ENCODE measurements at regions not wholly inside any gene's neighbourhood (a gene's known extent, or its start where the extent isn't known, plus 50 kb on each side); places are given as distances from the start of the nearest gene placed in this dataset.

DNA sequence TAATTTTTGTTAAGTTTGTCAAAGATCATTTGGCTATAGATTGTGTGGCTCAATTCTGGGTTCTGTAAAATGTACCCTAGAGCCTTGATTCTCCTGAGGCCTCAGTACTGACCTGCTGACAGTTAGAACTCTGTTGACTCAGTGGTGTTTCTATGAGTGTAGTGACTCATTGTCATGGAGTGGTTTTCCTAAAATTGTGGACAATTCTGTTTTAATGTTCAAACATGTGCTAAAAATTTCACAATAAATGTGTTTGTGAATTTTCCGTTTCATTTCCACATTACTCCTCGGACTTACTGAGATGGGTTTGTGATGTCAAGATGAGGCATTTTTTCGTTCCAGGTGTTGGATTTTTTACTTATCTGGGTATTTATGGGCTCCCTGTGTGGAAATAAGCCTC lies 695.9 kb downstream of the TMEM121 start:
- no peak for TF ChIP-seq POLR2AphosphoS5 (IDR thresholded peaks at IDR 0.05; ENCODE audit: low read depth)
- no peak for TF ChIP-seq GABPA (IDR thresholded peaks at IDR 0.05; ENCODE audit: low read depth)
- TF ChIP-seq, protein P1, sequence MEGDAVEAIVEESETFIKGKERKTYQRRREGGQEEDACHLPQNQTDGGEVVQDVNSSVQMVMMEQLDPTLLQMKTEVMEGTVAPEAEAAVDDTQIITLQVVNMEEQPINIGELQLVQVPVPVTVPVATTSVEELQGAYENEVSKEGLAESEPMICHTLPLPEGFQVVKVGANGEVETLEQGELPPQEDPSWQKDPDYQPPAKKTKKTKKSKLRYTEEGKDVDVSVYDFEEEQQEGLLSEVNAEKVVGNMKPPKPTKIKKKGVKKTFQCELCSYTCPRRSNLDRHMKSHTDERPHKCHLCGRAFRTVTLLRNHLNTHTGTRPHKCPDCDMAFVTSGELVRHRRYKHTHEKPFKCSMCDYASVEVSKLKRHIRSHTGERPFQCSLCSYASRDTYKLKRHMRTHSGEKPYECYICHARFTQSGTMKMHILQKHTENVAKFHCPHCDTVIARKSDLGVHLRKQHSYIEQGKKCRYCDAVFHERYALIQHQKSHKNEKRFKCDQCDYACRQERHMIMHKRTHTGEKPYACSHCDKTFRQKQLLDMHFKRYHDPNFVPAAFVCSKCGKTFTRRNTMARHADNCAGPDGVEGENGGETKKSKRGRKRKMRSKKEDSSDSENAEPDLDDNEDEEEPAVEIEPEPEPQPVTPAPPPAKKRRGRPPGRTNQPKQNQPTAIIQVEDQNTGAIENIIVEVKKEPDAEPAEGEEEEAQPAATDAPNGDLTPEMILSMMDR (IDR thresholded peaks at IDR 0.05; ENCODE audit: insufficient read depth, low read length), result no peak
- TF ChIP-seq SPI1 (IDR thresholded peaks at IDR 0.05; ENCODE audit: borderline replicate concordance, low read depth), result no peak
- TF ChIP-seq, protein P2, sequence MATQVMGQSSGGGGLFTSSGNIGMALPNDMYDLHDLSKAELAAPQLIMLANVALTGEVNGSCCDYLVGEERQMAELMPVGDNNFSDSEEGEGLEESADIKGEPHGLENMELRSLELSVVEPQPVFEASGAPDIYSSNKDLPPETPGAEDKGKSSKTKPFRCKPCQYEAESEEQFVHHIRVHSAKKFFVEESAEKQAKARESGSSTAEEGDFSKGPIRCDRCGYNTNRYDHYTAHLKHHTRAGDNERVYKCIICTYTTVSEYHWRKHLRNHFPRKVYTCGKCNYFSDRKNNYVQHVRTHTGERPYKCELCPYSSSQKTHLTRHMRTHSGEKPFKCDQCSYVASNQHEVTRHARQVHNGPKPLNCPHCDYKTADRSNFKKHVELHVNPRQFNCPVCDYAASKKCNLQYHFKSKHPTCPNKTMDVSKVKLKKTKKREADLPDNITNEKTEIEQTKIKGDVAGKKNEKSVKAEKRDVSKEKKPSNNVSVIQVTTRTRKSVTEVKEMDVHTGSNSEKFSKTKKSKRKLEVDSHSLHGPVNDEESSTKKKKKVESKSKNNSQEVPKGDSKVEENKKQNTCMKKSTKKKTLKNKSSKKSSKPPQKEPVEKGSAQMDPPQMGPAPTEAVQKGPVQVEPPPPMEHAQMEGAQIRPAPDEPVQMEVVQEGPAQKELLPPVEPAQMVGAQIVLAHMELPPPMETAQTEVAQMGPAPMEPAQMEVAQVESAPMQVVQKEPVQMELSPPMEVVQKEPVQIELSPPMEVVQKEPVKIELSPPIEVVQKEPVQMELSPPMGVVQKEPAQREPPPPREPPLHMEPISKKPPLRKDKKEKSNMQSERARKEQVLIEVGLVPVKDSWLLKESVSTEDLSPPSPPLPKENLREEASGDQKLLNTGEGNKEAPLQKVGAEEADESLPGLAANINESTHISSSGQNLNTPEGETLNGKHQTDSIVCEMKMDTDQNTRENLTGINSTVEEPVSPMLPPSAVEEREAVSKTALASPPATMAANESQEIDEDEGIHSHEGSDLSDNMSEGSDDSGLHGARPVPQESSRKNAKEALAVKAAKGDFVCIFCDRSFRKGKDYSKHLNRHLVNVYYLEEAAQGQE (IDR thresholded peaks at IDR 0.05; ENCODE audit: insufficient replicate concordance, low read depth), result no peak
- DNase-seq (ENCODE audit: low read depth in 1 of 2, low spot score in 1 of 2), result no peak
- H3K27ac ChIP-seq (replicated peaks), result no peak overlapping the region
- H3K27me3 ChIP-seq (ENCODE audit: insufficient read depth, poor library complexity, severe bottlenecking), result no peaks in the 10 kb centered on the region
- H3K4me3 ChIP-seq (replicated peaks; ENCODE audit: insufficient read depth, low read length), result no peak overlapping the region

DNA sequence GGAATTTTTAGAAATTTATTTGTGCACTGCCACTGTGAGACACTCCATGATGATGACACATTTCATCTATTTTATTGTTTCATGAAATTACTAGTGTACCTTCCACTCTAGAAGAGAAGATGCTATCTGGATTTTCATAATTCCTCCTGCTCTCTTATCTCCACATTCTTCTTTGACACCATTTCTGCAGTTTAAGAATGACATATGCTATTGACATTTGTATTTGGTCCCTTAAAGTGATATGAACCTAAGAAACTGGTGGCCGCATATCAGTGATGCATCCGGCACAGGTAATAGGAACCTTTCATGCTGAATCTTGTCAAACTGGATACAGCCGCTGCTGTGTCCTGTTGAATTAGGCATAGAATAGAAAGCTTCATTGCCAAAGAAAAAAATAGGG lies 696.3 kb downstream of the TMEM121 start:
- TF ChIP-seq GABPA (IDR thresholded peaks at IDR 0.05; ENCODE audit: low read depth) (no peak), SPI1 (IDR thresholded peaks at IDR 0.05; ENCODE audit: borderline replicate concordance, low read depth) (no peak), POLR2AphosphoS5 (IDR thresholded peaks at IDR 0.05; ENCODE audit: low read depth) (no peak)
- TF ChIP-seq, protein P2 (IDR thresholded peaks at IDR 0.05; ENCODE audit: insufficient replicate concordance, low read depth), result no peak
- TF ChIP-seq, protein P1 (IDR thresholded peaks at IDR 0.05; ENCODE audit: insufficient read depth, low read length), result no peak
- H3K4me3 ChIP-seq (replicated peaks; ENCODE audit: insufficient read depth, low read length), result no peak overlapping the region
- DNase-seq (ENCODE audit: low read depth in 1 of 2, low spot score in 1 of 2), result no peak
- no peak overlapping the region for H3K27ac ChIP-seq (replicated peaks)
- no peaks in the 10 kb centered on the region for H3K27me3 ChIP-seq (ENCODE audit: insufficient read depth, poor library complexity, severe bottlenecking)

DNA sequence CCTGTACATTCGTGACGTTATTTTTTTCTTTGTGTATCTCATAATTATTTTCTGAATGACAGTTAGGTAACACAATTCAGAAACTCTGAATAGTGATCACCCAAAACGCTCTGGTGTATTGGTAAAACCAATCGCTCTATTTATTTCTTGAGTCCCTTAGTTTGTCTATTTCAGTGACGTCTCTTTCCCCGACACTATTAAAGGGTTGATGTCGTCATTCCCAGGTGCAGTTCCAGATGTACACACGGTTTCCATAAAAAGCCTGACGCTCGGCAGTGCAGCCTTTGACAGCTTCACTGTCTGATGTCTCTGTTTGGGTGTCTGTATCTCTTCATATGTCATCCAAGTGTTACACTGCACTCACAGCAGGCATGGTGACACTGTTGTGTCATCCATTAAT lies 701.4 kb downstream of the TMEM121 start:
- no peak overlapping the region for H3K4me3 ChIP-seq (replicated peaks; ENCODE audit: insufficient read depth, low read length)
- no peak for DNase-seq (ENCODE audit: low read depth in 1 of 2, low spot score in 1 of 2)
- peaks cover 2% of the 10 kb centered on the region for H3K27me3 ChIP-seq (ENCODE audit: insufficient read depth, poor library complexity, severe bottlenecking)
- no peak overlapping the region for H3K27ac ChIP-seq (replicated peaks)
- TF ChIP-seq, protein P1 (IDR thresholded peaks at IDR 0.05; ENCODE audit: insufficient read depth, low read length), result no peak
- TF ChIP-seq POLR2AphosphoS5 (IDR thresholded peaks at IDR 0.05; ENCODE audit: low read depth), result no peak
- no peak for TF ChIP-seq SPI1 (IDR thresholded peaks at IDR 0.05; ENCODE audit: borderline replicate concordance, low read depth)
- TF ChIP-seq, protein P2 (IDR thresholded peaks at IDR 0.05; ENCODE audit: insufficient replicate concordance, low read depth), result no peak
- no peak for TF ChIP-seq GABPA (IDR thresholded peaks at IDR 0.05; ENCODE audit: low read depth)
